ENCODE measurements at regions not wholly inside any gene's neighbourhood (a gene's known extent, or its start where the extent isn't known, plus 50 kb on each side); places are given as distances from the start of the nearest gene placed in this dataset.

- TF ChIP-seq EZH2phosphoT487 (IDR thresholded peaks at IDR 0.05; ENCODE audit: low read length) (no peak), CTCF (IDR thresholded peaks at IDR 0.05; ENCODE audit: low read length) (no peak)
Measured at GRCh38 chr12:25824734-25825133, 133.7 kb upstream of the RASSF8 start.

All from MM.1S (cell line).